Liver (tissue), 6 donors: ENCODE measurements at regions not wholly inside any gene's neighbourhood (a gene's known extent, or its start where the extent isn't known, plus 50 kb on each side); places are given as distances from the start of the nearest gene placed in this dataset.

Source experiments
- DNase-seq: peaks from one replicate; pipeline ENCODE4 v3.0.0-alpha.2; 2017; ENCODE audit warnings: low spot score
- H3K27ac ChIP-seq, 2 donors: one replicate each; pipeline ENCODE4 v1.7.0; 2013; ENCODE audit warnings: inconsistent platforms in 2 of 2, low read length in 2 of 2, control low read depth in 1 of 2, low read depth in 1 of 2, mild to moderate bottlenecking in 1 of 2
- H3K27me3 ChIP-seq, 4 donors: one replicate each; pipeline versions ENCODE4 v1.6.1 to v1.7.0; 2013; ENCODE audit warnings: low read length in 3 of 4, inconsistent platforms in 1 of 4, mild to moderate bottlenecking in 1 of 4, moderate library complexity in 1 of 4; ENCODE audit not compliant: control insufficient read depth in 4 of 4, insufficient read depth in 4 of 4
- H3K36me3 ChIP-seq, 4 donors: one replicate each; pipeline versions ENCODE4 v1.6.1 to v1.7.0; 2013; ENCODE audit warnings: low read length in 3 of 4, mild to moderate bottlenecking in 3 of 4, low read depth in 1 of 4, moderate library complexity in 1 of 4; ENCODE audit not compliant: control insufficient read depth in 4 of 4, insufficient read depth in 3 of 4
- H3K4me1 ChIP-seq, 4 donors: one replicate each; pipeline versions ENCODE4 v1.6.1 to v1.7.0; 2013; ENCODE audit warnings: low read length in 3 of 4, mild to moderate bottlenecking in 3 of 4, moderate library complexity in 1 of 4; ENCODE audit not compliant: control insufficient read depth in 4 of 4, insufficient read depth in 4 of 4
- H3K4me3 ChIP-seq, 3 donors: one replicate each; pipeline versions ENCODE4 v1.6.1 to v1.7.0; 2013; ENCODE audit warnings: low read length in 3 of 3, control low read depth in 1 of 3, low read depth in 1 of 3, mild to moderate bottlenecking in 1 of 3
- H3K9ac ChIP-seq, 2 donors: one replicate each; pipeline ENCODE4 v1.7.0; 2013; ENCODE audit warnings: low read length in 2 of 2, mild to moderate bottlenecking in 2 of 2, moderate library complexity in 2 of 2, control low read depth in 1 of 2, low read depth in 1 of 2
- H3K9me3 ChIP-seq, 4 donors: one replicate each; pipeline versions ENCODE4 v1.6.1 to v1.7.0; 2013; ENCODE audit warnings: low read length in 3 of 4; ENCODE audit not compliant: control insufficient read depth in 4 of 4
- ATF3 ChIP-seq: IDR thresholded peaks from 2 replicates; pipeline ENCODE4 v1.6.1; 2016; ENCODE audit warnings: antibody characterized with exemption
- EGR1 ChIP-seq, 2 donors: IDR thresholded peaks; 2 replicates each; pipeline ENCODE4 v1.6.1; 2016 to 2018; ENCODE audit warnings: antibody characterized with exemption in 2 of 2, low read depth in 2 of 2
- FOXA1 ChIP-seq: IDR thresholded peaks from 2 replicates; pipeline ENCODE4 v1.6.1; 2016; ENCODE audit warnings: antibody characterized with exemption
- FOXA2 ChIP-seq: IDR thresholded peaks from 2 replicates; pipeline ENCODE4 v1.6.1; 2016; ENCODE audit warnings: antibody characterized with exemption
- GABPA ChIP-seq, 2 donors: IDR thresholded peaks in 1 of 2; conservative IDR thresholded peaks in 1 of 2; 2 replicates each; pipeline ENCODE4 v1.6.1; 2016; ENCODE audit warnings: antibody characterized with exemption in 2 of 2, mild to moderate bottlenecking in 1 of 2, moderate library complexity in 1 of 2
- HNF4A ChIP-seq, 2 donors: conservative IDR thresholded peaks; 2 replicates each; pipeline ENCODE4 v1.6.1; 2016; ENCODE audit warnings: antibody characterized with exemption in 2 of 2, mild to moderate bottlenecking in 2 of 2
- HNF4G ChIP-seq: IDR thresholded peaks from 2 replicates; pipeline ENCODE4 v1.6.1; 2016; ENCODE audit warnings: antibody characterized with exemption
- JUND ChIP-seq, 2 donors: IDR thresholded peaks; 2 replicates each; pipeline ENCODE4 v1.6.1; 2016; ENCODE audit warnings: antibody characterized with exemption in 2 of 2
- MAX ChIP-seq: IDR thresholded peaks from 2 replicates; pipeline ENCODE4 v1.6.1; 2016; ENCODE audit warnings: antibody characterized with exemption
- NR2F2 ChIP-seq: IDR thresholded peaks from 2 replicates; pipeline ENCODE4 v1.6.1; 2016; ENCODE audit warnings: antibody characterized with exemption
- RAD21 ChIP-seq, 2 donors: IDR thresholded peaks; 2 replicates each; pipeline ENCODE4 v1.6.1; 2016; ENCODE audit warnings: antibody characterized with exemption in 2 of 2, mild to moderate bottlenecking in 2 of 2
- REST ChIP-seq: IDR thresholded peaks from 2 replicates; pipeline ENCODE4 v1.6.1; 2016; ENCODE audit warnings: antibody characterized with exemption, mild to moderate bottlenecking
- RXRA ChIP-seq, 2 donors: IDR thresholded peaks; 2 replicates each; pipeline ENCODE4 v1.6.1; 2017 to 2018; ENCODE audit warnings: antibody characterized with exemption in 2 of 2, mild to moderate bottlenecking in 1 of 2
- SP1 ChIP-seq: IDR thresholded peaks from 2 replicates; pipeline ENCODE4 v1.6.1; 2018; ENCODE audit warnings: antibody characterized with exemption, mild to moderate bottlenecking
- TAF1 ChIP-seq: conservative IDR thresholded peaks from 2 replicates; pipeline ENCODE4 v1.6.1; 2016; ENCODE audit warnings: antibody characterized with exemption, mild to moderate bottlenecking
- YY1 ChIP-seq: IDR thresholded peaks from 2 replicates; pipeline ENCODE4 v1.6.1; 2016; ENCODE audit warnings: antibody characterized with exemption, mild to moderate bottlenecking
- ZBTB33 ChIP-seq: IDR thresholded peaks from 2 replicates; pipeline ENCODE4 v1.6.1; 2016; ENCODE audit warnings: antibody characterized with exemption
- donor health status: healthy.
- donor health status: healthy.
- donor health status: healthy.

- peaks cover 0 to 3% (median 0%) of the 10 kb centered on the region in 4 donors for H3K4me1 ChIP-seq
- no peaks in the 10 kb centered on the region for H3K9me3 ChIP-seq
- no peak for TF ChIP-seq JUND (IDR thresholded peaks at IDR 0.05)
- TF ChIP-seq MAX: no peak
- H3K36me3 ChIP-seq: no peaks in the 10 kb centered on the region
- DNase-seq: no peak
- no peak overlapping the region for H3K27ac ChIP-seq
- H3K4me3 ChIP-seq: no peak overlapping the region
- H3K27me3 ChIP-seq: no peaks in the 10 kb centered on the region
- no peak overlapping the region for H3K9ac ChIP-seq
These were observed 478.4 kb upstream of the IGFBP7 start for GRCh38 chr4:57588557-57588956.

- DNase-seq: no peak
- Histone ChIP-seq H3K27me3 (no peaks in the 10 kb centered on the region), H3K9ac (no peak overlapping the region), H3K9me3 (no peaks in the 10 kb centered on the region), H3K4me1 (peaks cover 0 to 3% (median under 1%) of the 10 kb centered on the region in 4 donors), H3K36me3 (no peaks in the 10 kb centered on the region), H3K27ac (peak overlapping the region in 1 of 2 donors; percentile 48), H3K4me3 (no peak overlapping the region)
- TF ChIP-seq ZBTB33 (no peak), TAF1 (no peak), HNF4G (no peak), REST (no peak), RAD21 (IDR thresholded peaks at IDR 0.05) (no peak), JUND (IDR thresholded peaks at IDR 0.05) (no peak), HNF4A (conservative IDR thresholded peaks at IDR 0.05) (peak in 1 of 2 donors; percentile 47), SP1 (no peak), FOXA1 (no peak), EGR1 (IDR thresholded peaks at IDR 0.05; ENCODE audit: low read depth in 2 of 2) (peak in 1 of 2 donors; percentile 9), ATF3 (no peak), NR2F2 (no peak), GABPA (IDR thresholded peaks at IDR 0.05 in 1 of 2, conservative IDR thresholded peaks at IDR 0.05 in 1 of 2) (no peak), FOXA2 (peak; percentile 28), YY1 (peak; percentile 34), RXRA (IDR thresholded peaks at IDR 0.05) (peak in 1 of 2 donors; percentile 68)
These were observed 470.8 kb upstream of the IGFBP7 start for GRCh38 chr4:57580710-57581599.
